ENCODE measurements at regions not wholly inside any gene's neighbourhood (a gene's known extent, or its start where the extent isn't known, plus 50 kb on each side); places are given as distances from the start of the nearest gene placed in this dataset.

DNA sequence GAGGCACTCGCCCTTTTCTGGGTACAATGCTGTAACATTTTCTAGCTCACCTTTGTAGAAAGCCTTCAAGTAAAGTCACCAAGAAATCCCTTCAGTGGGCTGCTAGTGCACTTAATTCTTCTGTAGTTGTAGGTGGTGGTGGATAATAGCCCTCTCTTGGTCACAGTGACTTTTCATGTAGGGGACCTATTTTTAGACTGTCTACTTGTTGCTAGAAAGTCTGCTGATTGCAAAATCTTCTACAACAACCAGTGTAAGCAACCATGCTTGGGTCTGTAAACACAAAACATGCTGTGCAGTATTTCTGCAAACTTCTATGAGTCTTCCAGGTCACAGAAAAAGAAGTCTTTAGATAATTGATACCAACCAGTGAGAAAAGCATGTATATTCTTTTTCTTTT is 55.6 kb downstream of the PBDC1 start:
- no peak for FAIRE-seq
- DNase-seq (ENCODE audit: low spot score) = no peak

GRCh38 chrX:76248901-76249300 is 76.0 kb downstream of the PBDC1 start:
- no peak for FAIRE-seq
- DNase-seq (ENCODE audit: low spot score) = no peak

DNA sequence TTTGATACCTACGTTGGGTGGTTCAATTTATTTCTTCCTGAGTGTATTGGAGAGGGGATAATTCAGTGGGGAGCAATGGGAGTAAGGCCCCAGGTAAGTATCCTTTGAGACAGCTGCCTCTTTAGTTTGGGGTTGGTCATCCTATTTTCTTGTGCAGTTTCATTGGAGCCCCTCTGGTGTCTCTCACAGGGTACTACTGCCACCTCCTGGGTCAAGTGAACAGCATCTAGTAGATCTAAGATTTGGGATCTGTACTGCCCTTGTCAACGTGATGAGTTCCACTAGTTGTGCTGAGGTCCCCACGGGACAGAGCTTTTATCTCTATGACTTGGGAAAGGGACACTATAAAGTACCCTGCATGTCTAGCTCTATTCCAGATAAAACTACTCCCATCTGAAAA is 80.6 kb downstream of the PBDC1 start:
- peak; percentile 13 for DNase-seq (ENCODE audit: low spot score)
- no peak for FAIRE-seq

- no peak for FAIRE-seq
- DNase-seq (ENCODE audit: low spot score) = peak; percentile 30
Observed at GRCh38 chrX:76279007-76279406, 106.1 kb downstream of the PBDC1 start.

Measured in urothelium cell line (cell line).